Neural cell (in vitro differentiated cells): ENCODE measurements at regions not wholly inside any gene's neighbourhood (a gene's known extent, or its start where the extent isn't known, plus 50 kb on each side); places are given as distances from the start of the nearest gene placed in this dataset.

Experiments used
- H2AFZ ChIP-seq: fragments of 200-600, 300-800 bp; sonication (generic), shearing (Covaris generic); 2 replicates; pipeline ENCODE4 v1.6.0; 2014; ENCODE audit warnings: low read depth, mild to moderate bottlenecking, antibody characterized with exemption, low read length, moderate library complexity
- H3F3A ChIP-seq: fragments of 200-600 bp; shearing (Covaris generic); 2 replicates; pipeline ENCODE4 v1.6.1; 2016; ENCODE audit warnings: mild to moderate bottlenecking, moderate library complexity, mixed read lengths, antibody characterized with exemption, low read length; ENCODE audit not compliant: insufficient read depth, poor library complexity, severe bottlenecking
- H3K27ac ChIP-seq: fragments of 200-600, 300-800 bp; sonication (generic), shearing (Covaris generic); 2 replicates; pipeline ENCODE4 v1.5.1; 2014; ENCODE audit warnings: mild to moderate bottlenecking, low read length, moderate library complexity
- H3K27me3 ChIP-seq: fragments of 300-800, 200-600 bp; sonication (generic), shearing (Covaris generic); 2 replicates; pipeline ENCODE4 v1.6.0; 2014; ENCODE audit warnings: mild to moderate bottlenecking, low read depth, low read length, moderate library complexity; ENCODE audit not compliant: insufficient read depth
- H3K36me3 ChIP-seq: fragments of 300-800, 200-600 bp; sonication (generic), shearing (Covaris generic); 2 replicates; pipeline ENCODE4 v1.5.1; 2014; ENCODE audit warnings: mild to moderate bottlenecking, antibody characterized with exemption, low read length, moderate library complexity; ENCODE audit not compliant: insufficient read depth
- H3K4me2 ChIP-seq: fragments of 300-800, 200-600 bp; sonication (generic), shearing (Covaris generic); 2 replicates; pipeline ENCODE4 v1.6.0; 2014; ENCODE audit warnings: mild to moderate bottlenecking, low read length
- H3K4me3 ChIP-seq: fragments of 300-800, 200-600 bp; sonication (generic), shearing (Covaris generic); 2 replicates; pipeline ENCODE4 v1.5.1; 2014; ENCODE audit warnings: mild to moderate bottlenecking, low read length, moderate library complexity
- H3K79me2 ChIP-seq: fragments of 200-600 bp; shearing (Covaris generic); replicated peaks from 2 replicates; pipeline ENCODE4 v1.6.0; 2014; ENCODE audit warnings: mild to moderate bottlenecking, low read length, moderate library complexity; ENCODE audit not compliant: insufficient read depth
- H3K9ac ChIP-seq: fragments of 300-800, 200-600 bp; sonication (generic), shearing (Covaris generic); 2 replicates; pipeline ENCODE4 v1.6.1; 2016; ENCODE audit warnings: mild to moderate bottlenecking, low read length, mixed read lengths
- H3K9me2 ChIP-seq: fragments of 200-600 bp; shearing (Covaris generic); 2 replicates; pipeline ENCODE4 v1.6.1; 2016; ENCODE audit warnings: mild to moderate bottlenecking, low read length, mixed read lengths; ENCODE audit not compliant: insufficient read depth
- H3K9me3 ChIP-seq: fragments of 200-600, 300-800 bp; sonication (generic), shearing (Covaris generic); 2 replicates; pipeline ENCODE4 v1.6.1; 2016; ENCODE audit warnings: mild to moderate bottlenecking, mixed run types, low read length, moderate library complexity, mixed read lengths
- H4K20me1 ChIP-seq: fragments of 200-600 bp; shearing (Covaris generic); 2 replicates; pipeline ENCODE4 v1.6.1; 2016; ENCODE audit warnings: mild to moderate bottlenecking, mixed run types; ENCODE audit not compliant: insufficient read depth
- CTCF ChIP-seq: fragments of 450-650 bp; IDR thresholded peaks from 2 replicates; pipeline ENCODE4 v1.5.1; 2014; ENCODE audit warnings: antibody characterized with exemption, mild to moderate bottlenecking, moderate library complexity; ENCODE audit not compliant: poor library complexity, severe bottlenecking
- EP300 ChIP-seq: fragments of 450-650 bp; conservative IDR thresholded peaks from 2 replicates; pipeline ENCODE4 v1.6.1; 2014; ENCODE audit warnings: antibody characterized with exemption, mild to moderate bottlenecking, moderate library complexity; ENCODE audit not compliant: poor library complexity, severe bottlenecking
- EZH2 ChIP-seq: fragments of 200-600, 300-800 bp; shearing (Covaris generic), sonication (generic); IDR thresholded peaks from 2 replicates; pipeline ENCODE4 v1.6.1; 2014; ENCODE audit warnings: antibody characterized with exemption, low read length, borderline replicate concordance, mild to moderate bottlenecking; ENCODE audit not compliant: insufficient read depth, poor library complexity, severe bottlenecking
- MXI1 ChIP-seq: fragments of 450-650 bp; conservative IDR thresholded peaks from 2 replicates; pipeline ENCODE4 v1.6.1; 2014; ENCODE audit warnings: antibody characterized with exemption, mild to moderate bottlenecking; ENCODE audit not compliant: poor library complexity, severe bottlenecking
- POLR2AphosphoS5 ChIP-seq: IDR thresholded peaks from 2 replicates; pipeline ENCODE4 v1.6.1; 2012
- RAD21 ChIP-seq: fragments of 450-650 bp; conservative IDR thresholded peaks from 2 replicates; pipeline ENCODE4 v1.6.1; 2014; ENCODE audit warnings: antibody characterized with exemption, mild to moderate bottlenecking, moderate library complexity
- REST ChIP-seq: IDR thresholded peaks from 2 replicates; pipeline ENCODE4 v1.6.1; 2012; ENCODE audit warnings: borderline replicate concordance
- SMC3 ChIP-seq: fragments of 450-650 bp; conservative IDR thresholded peaks from 2 replicates; pipeline ENCODE4 v1.6.1; 2014; ENCODE audit warnings: antibody characterized with exemption, mild to moderate bottlenecking, moderate library complexity; ENCODE audit not compliant: poor library complexity
- TAF1 ChIP-seq: IDR thresholded peaks from 2 replicates; pipeline ENCODE4 v1.6.1; 2012; ENCODE audit warnings: low read depth

GRCh38 chr18:61108706-61109105, 224.5 kb upstream of the CDH20 start:
- Histone ChIP-seq H3K36me3 (no peaks in the 10 kb centered on the region), H3K79me2 (no peaks in the 10 kb centered on the region), H3K9me3 (no peaks in the 10 kb centered on the region), H3K9me2 (no peaks in the 10 kb centered on the region), H3K27me3 (no peaks in the 10 kb centered on the region), H3K4me2 (no peak overlapping the region), H3K4me3 (no peak overlapping the region), H3K27ac (no peak overlapping the region), H3K9ac (no peak overlapping the region), H2AFZ (no peak overlapping the region), H3F3A (no peaks in the 10 kb centered on the region), H4K20me1 (no peaks in the 10 kb centered on the region)
- TF ChIP-seq EZH2 = no peak
- TF ChIP-seq SMC3 = no peak
- TF ChIP-seq TAF1 = no peak
- no peak for TF ChIP-seq EP300
- TF ChIP-seq POLR2AphosphoS5 = no peak
- TF ChIP-seq RAD21 = no peak
- no peak for TF ChIP-seq MXI1
- no peak for TF ChIP-seq REST

- TF ChIP-seq EZH2 = no peak
- TF ChIP-seq TAF1 = no peak
- TF ChIP-seq REST = no peak
- no peak for TF ChIP-seq SMC3
- no peak for TF ChIP-seq EP300
- TF ChIP-seq POLR2AphosphoS5 = no peak
- TF ChIP-seq MXI1 = no peak
- no peak for TF ChIP-seq CTCF
- no peak for TF ChIP-seq RAD21
- Histone ChIP-seq H3K9me3 (no peaks in the 10 kb centered on the region), H3K9ac (no peak overlapping the region), H3K27me3 (no peaks in the 10 kb centered on the region), H3K36me3 (no peaks in the 10 kb centered on the region), H3K79me2 (no peaks in the 10 kb centered on the region), H3K9me2 (no peaks in the 10 kb centered on the region), H2AFZ (no peak overlapping the region), H3K4me3 (no peak overlapping the region), H3K4me2 (no peak overlapping the region), H3K27ac (no peak overlapping the region), H4K20me1 (no peaks in the 10 kb centered on the region), H3F3A (no peaks in the 10 kb centered on the region)
Measured at GRCh38 chr18:61123309-61123708, 209.9 kb upstream of the CDH20 start.
